HCT116 (cell line): ENCODE measurements at regions not wholly inside any gene's neighbourhood (a gene's known extent, or its start where the extent isn't known, plus 50 kb on each side); places are given as distances from the start of the nearest gene placed in this dataset.

ENCODE experiments used
- ATAC-seq: fragments of 200-7000 bp; cut with Tn5 transposase; 2 replicates; pipeline ENCODE4 v1.9.1; 2020; ENCODE audit warnings: mild to moderate bottlenecking, moderate library complexity
- BruUV-seq: library from RNA; stranded (reverse); fragments of 400-500 nt; replicated peaks from 2 replicates; lab custom pipeline; 2021; lab: Mats Ljungman, UMichigan
- CTCF ChIA-PET: fragments of 300-600 bp; sonication (Branson Sonifier 250); formaldehyde crosslinking; loops from one replicate; lab custom pipeline; 2021; ENCODE audit warnings: antibody characterized with exemption; lab: Charles Lee
- POLR2A ChIA-PET: fragments of 300-600, 350-600 bp; sonication (Branson Sonifier 250); formaldehyde crosslinking; loops from one replicate; lab custom pipeline; 2021; ENCODE audit warnings: antibody characterized with exemption; lab: Charles Lee
- RAD21 ChIA-PET, 2 experiments: fragments of 300-600 bp; sonication (Branson Sonifier 250); formaldehyde crosslinking; loops; one replicate each; lab custom pipeline; 2023; ENCODE audit warnings: low total read pairs in 2 of 2; ENCODE audit not compliant: uncharacterized antibody in 2 of 2, unreplicated experiment in 2 of 2, low non-redundant PET in 1 of 2; lab: Charles Lee
- DNase-seq: peaks from one replicate; pipeline ENCODE4 v3.0.0-alpha.2; 2010; ENCODE audit warnings: low read depth, low spot score
- H2AFZ ChIP-seq: fragments of 200-600 bp; shearing (Covaris generic), sonication (generic); 2 replicates; pipeline ENCODE4 v1.6.1; 2017; ENCODE audit warnings: low read depth, mixed run types, mixed read lengths, antibody characterized with exemption, low read length; ENCODE audit not compliant: poor library complexity, severe bottlenecking
- H3K27ac ChIP-seq: 2 replicates; pipeline ENCODE4 v1.5.1; 2012; ENCODE audit warnings: low read depth, low read length
- H3K27me3 ChIP-seq: fragments of 200-600 bp; sonication (generic); 2 replicates; pipeline ENCODE4 v1.6.1; 2016; ENCODE audit warnings: mixed run types, low read length, mixed read lengths; ENCODE audit not compliant: insufficient read depth
- H3K36me3 ChIP-seq, 2 experiments: fragments of 200-500 bp in 1 of 2; fragments of 200-600 bp in 1 of 2; sonication (Bioruptor generic) in 1 of 2; sonication (generic) in 1 of 2; 2 replicates each; pipeline versions ENCODE4 v1.5.1 to v1.6.1; 2014 to 2016; ENCODE audit warnings: low read length in 2 of 2, inconsistent platforms in 1 of 2, mixed read lengths in 1 of 2, mixed run types in 1 of 2; ENCODE audit not compliant: insufficient read depth in 2 of 2, control insufficient read depth in 1 of 2
- H3K4me1 ChIP-seq, 2 experiments: fragments of 200-600 bp in 1 of 2; sonication (generic) in 1 of 2; 2 replicates each; pipeline versions ENCODE4 v1.5.1 to v1.6.1; 2012 to 2017; ENCODE audit warnings: low read length in 2 of 2, inconsistent platforms in 1 of 2, mild to moderate bottlenecking in 1 of 2, mixed read lengths in 1 of 2, mixed run types in 1 of 2, moderate library complexity in 1 of 2; ENCODE audit not compliant: insufficient read depth in 2 of 2, control insufficient read depth in 1 of 2
- H3K4me2 ChIP-seq: fragments of 200-600 bp; sonication (generic); 2 replicates; pipeline ENCODE4 v1.6.1; 2017; ENCODE audit warnings: mixed run types, low read length, mixed read lengths
- H3K4me3 ChIP-seq, 2 experiments: fragments of 200-600 bp in 1 of 2; sonication (generic) in 1 of 2; replicated peaks in 1 of 2; 2 replicates each; pipeline ENCODE4 v1.5.1; 2011 to 2016; ENCODE audit warnings: low read length in 2 of 2, control low read depth in 1 of 2, low read depth in 1 of 2, mild to moderate bottlenecking in 1 of 2, mixed read lengths in 1 of 2, mixed run types in 1 of 2
- H3K79me2 ChIP-seq: fragments of 200-600 bp; sonication (generic); 2 replicates; pipeline ENCODE4 v1.6.1; 2017; ENCODE audit warnings: mild to moderate bottlenecking, mixed run types, low read length, moderate library complexity, mixed read lengths; ENCODE audit not compliant: insufficient read depth
- H3K9ac ChIP-seq: fragments of 200-600 bp; sonication (generic); 2 replicates; pipeline ENCODE4 v1.6.1; 2016; ENCODE audit warnings: low read length, mixed read lengths
- H3K9me2 ChIP-seq: fragments of 200-600 bp; sonication (generic), shearing (Covaris generic); 2 replicates; pipeline ENCODE4 v1.6.1; 2017; ENCODE audit warnings: mixed run types, mild to moderate bottlenecking, moderate library complexity; ENCODE audit not compliant: insufficient read depth
- H3K9me3 ChIP-seq, 2 experiments: fragments of 200-500 bp in 1 of 2; fragments of 200-600 bp in 1 of 2; sonication (Bioruptor generic) in 1 of 2; sonication (generic) in 1 of 2; 2 replicates each; pipeline ENCODE4 v1.6.1; 2014 to 2017; ENCODE audit warnings: low read length in 2 of 2, mixed read lengths in 2 of 2, inconsistent platforms in 1 of 2, low read depth in 1 of 2, mild to moderate bottlenecking in 1 of 2, mixed run types in 1 of 2, moderate library complexity in 1 of 2; ENCODE audit not compliant: control insufficient read depth in 1 of 2, insufficient read depth in 1 of 2
- H4K20me1 ChIP-seq: fragments of 200-600 bp; sonication (generic), shearing (Covaris generic); 2 replicates; pipeline ENCODE4 v1.6.1; 2017; ENCODE audit warnings: mixed run types, mild to moderate bottlenecking, moderate library complexity; ENCODE audit not compliant: insufficient read depth
- ATF3 ChIP-seq: IDR thresholded peaks from 2 replicates; pipeline ENCODE4 v1.6.1; 2012
- CEBPB ChIP-seq: IDR thresholded peaks from 2 replicates; pipeline ENCODE4 v1.6.1; 2012; ENCODE audit warnings: low read depth
- CTCF ChIP-seq, 3 experiments: fragments of 200-600 bp in 1 of 3; sonication (generic) in 1 of 3; IDR thresholded peaks in 2 of 3; conservative IDR thresholded peaks in 1 of 3; 2 replicates each; pipeline ENCODE4 v1.5.1; 2012 to 2017; ENCODE audit warnings: low read depth in 2 of 3, low read length in 2 of 3, antibody characterized with exemption in 1 of 3, borderline replicate concordance in 1 of 3, control low read depth in 1 of 3, mild to moderate bottlenecking in 1 of 3, mixed read lengths in 1 of 3, mixed run types in 1 of 3, moderate library complexity in 1 of 3; ENCODE audit not compliant: insufficient read depth in 1 of 3
- EGR1 ChIP-seq: IDR thresholded peaks from 2 replicates; pipeline ENCODE4 v1.6.1; 2012; ENCODE audit warnings: low read depth
- ELF1 ChIP-seq: IDR thresholded peaks from 2 replicates; pipeline ENCODE4 v1.6.1; 2012; ENCODE audit warnings: low read depth, borderline replicate concordance
- EZH2 ChIP-seq: fragments of 200-600 bp; sonication (generic); IDR thresholded peaks from 2 replicates; pipeline ENCODE4 v1.6.1; 2017; ENCODE audit warnings: antibody characterized with exemption, mixed run types
- FOSL1 ChIP-seq: IDR thresholded peaks from 2 replicates; pipeline ENCODE4 v1.6.1; 2012; ENCODE audit warnings: low read depth
- POLR2A ChIP-seq: IDR thresholded peaks from 2 replicates; pipeline ENCODE4 v1.7.0; 2011; ENCODE audit warnings: borderline replicate concordance; ENCODE audit not compliant: insufficient read depth, insufficient read length; ENCODE audit errors: extremely low read depth
- REST ChIP-seq: IDR thresholded peaks from 2 replicates; pipeline ENCODE4 v1.6.1; 2012; ENCODE audit warnings: low read depth
- SIN3A ChIP-seq: IDR thresholded peaks from 2 replicates; pipeline ENCODE4 v1.6.1; 2012; ENCODE audit warnings: low read depth
- SP1 ChIP-seq: IDR thresholded peaks from 2 replicates; pipeline ENCODE4 v1.6.1; 2012; ENCODE audit warnings: low read depth
- ZNF274 ChIP-seq: fragments of 200-500 bp; sonication (Bioruptor generic); IDR thresholded peaks from 2 replicates; pipeline ENCODE4 v1.6.1; 2014; ENCODE audit warnings: mild to moderate bottlenecking, low read depth, low read length, inconsistent platforms
- intact Hi-C: fragments of 100-400 bp; cut with micrococcal nuclease; formaldehyde crosslinking; loops from 2 replicates; pipeline ENCODE4 v1.10.0; 2022

- no peak for TF ChIP-seq REST
- TF ChIP-seq CEBPB: no peak
- TF ChIP-seq SIN3A: no peak
- TF ChIP-seq EZH2: no peak
- TF ChIP-seq EGR1: no peak
- TF ChIP-seq CTCF (IDR thresholded peaks at IDR 0.05 in 2 of 3, conservative IDR thresholded peaks at IDR 0.05 in 1 of 3; ENCODE audit: borderline replicate concordance in 1 of 3, insufficient read depth in 1 of 3, low read depth in 2 of 3, low read length in 2 of 3): no peak
- TF ChIP-seq ATF3: no peak
Observed at GRCh38 chr15:29622637-29623036, 199.6 kb downstream of the TJP1 start (continued).

GRCh38 chr15:29621616-29622015 is 200.7 kb downstream of the TJP1 start:
- no peaks in the 10 kb centered on the region for H4K20me1 ChIP-seq
- no peaks in the 10 kb centered on the region for H3K27me3 ChIP-seq
- no peaks in the 10 kb centered on the region for H3K79me2 ChIP-seq
- CTCF ChIA-PET: no interaction called here
- H3K36me3 ChIP-seq: no peaks in the 10 kb centered on the region
- intact Hi-C loops: no loop called here
- peaks cover 3% of the 10 kb centered on the region in 2 experiments; a peak in 1 of 4 replicates for H3K4me1 ChIP-seq
- no peak overlapping the region for H3K4me2 ChIP-seq
- RAD21 ChIA-PET: no interaction called here
- no TSS peak for BruUV-seq
- POLR2A ChIA-PET: no interaction called here
- H3K27ac ChIP-seq: no peak overlapping the region
- H2AFZ ChIP-seq: no peak overlapping the region
- H3K9ac ChIP-seq: no peak overlapping the region
- no peaks in the 10 kb centered on the region for H3K9me2 ChIP-seq
- ATAC-seq: no peak
- H3K9me3 ChIP-seq: no peaks in the 10 kb centered on the region
- no peak for DNase-seq
- no peak overlapping the region for H3K4me3 ChIP-seq
- TF ChIP-seq REST: no peak
- TF ChIP-seq FOSL1: no peak
- TF ChIP-seq EZH2: no peak
- TF ChIP-seq POLR2A: no peak
- no peak for TF ChIP-seq EGR1
- no peak for TF ChIP-seq ZNF274
- TF ChIP-seq ATF3: no peak
- TF ChIP-seq ELF1: no peak
- no peak for TF ChIP-seq SP1
- TF ChIP-seq CTCF (IDR thresholded peaks at IDR 0.05 in 2 of 3, conservative IDR thresholded peaks at IDR 0.05 in 1 of 3; ENCODE audit: borderline replicate concordance in 1 of 3, insufficient read depth in 1 of 3, low read depth in 2 of 3, low read length in 2 of 3): no peak
